ENCODE measurements at regions not wholly inside any gene's neighbourhood (a gene's known extent, or its start where the extent isn't known, plus 50 kb on each side); places are given as distances from the start of the nearest gene placed in this dataset.

DNA sequence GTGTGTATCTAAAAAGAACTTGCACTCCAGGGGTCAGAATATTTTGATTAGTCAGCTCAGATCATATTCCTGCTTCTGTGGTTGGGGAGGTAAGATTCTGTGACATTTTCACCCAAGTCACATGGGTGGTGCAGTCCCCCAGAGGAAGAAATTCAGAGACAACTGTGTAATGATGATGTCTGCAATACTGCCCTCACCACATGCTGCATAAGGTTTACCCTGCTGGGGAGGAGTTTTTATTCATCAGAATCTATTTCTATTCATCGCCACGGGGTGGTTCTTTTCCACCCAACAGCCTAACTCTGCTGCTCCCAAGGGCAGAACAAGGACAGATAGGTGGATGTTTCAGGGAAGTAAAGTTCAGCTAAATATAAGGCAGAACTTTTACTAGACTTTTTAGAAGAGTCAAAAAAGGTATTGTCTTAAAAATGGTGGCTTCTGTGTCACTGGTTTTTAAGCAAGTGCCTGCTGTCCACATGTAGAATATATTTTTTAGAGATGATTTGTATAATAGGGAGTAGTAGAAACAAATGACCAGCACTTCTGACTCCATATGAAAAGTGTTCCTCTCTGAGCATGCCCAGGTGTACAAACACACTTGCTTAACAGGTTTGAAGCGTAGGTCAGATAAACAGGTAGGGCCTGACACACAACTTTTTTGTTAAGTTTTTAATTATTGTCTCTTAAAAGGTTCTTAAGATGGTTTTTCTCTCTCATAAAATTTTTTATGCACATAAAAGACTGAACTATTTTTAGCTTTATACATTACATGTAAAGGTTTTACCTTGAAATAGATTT lies 352.7 kb downstream of the LRRC70 start:
- Histone ChIP-seq H3K9me3 (replicated peaks in 1 of 2; ENCODE audit: control insufficient read depth in 1 of 2, insufficient read depth in 1 of 2, low read length in 2 of 2) (no peaks in the 10 kb centered on the region), H4K20me1 (ENCODE audit: insufficient read depth, low read length) (no peaks in the 10 kb centered on the region), H3K4me2 (replicated peaks; ENCODE audit: extremely low read depth, low read length, poor library complexity, severe bottlenecking) (no peak overlapping the region), H3K4me3 (replicated peaks in 1 of 3; ENCODE audit: low read depth in 2 of 3, low read length in 3 of 3) (no peak overlapping the region), H3K36me3 (replicated peaks in 1 of 2; ENCODE audit: control insufficient read depth in 1 of 2, insufficient read depth in 2 of 2, low read length in 2 of 2) (no peaks in the 10 kb centered on the region), H3K4me1 (ENCODE audit: control insufficient read depth in 1 of 2, insufficient read depth in 2 of 2, low read length in 2 of 2) (no peaks in the 10 kb centered on the region), H2AFZ (ENCODE audit: insufficient read depth, low read depth, low read length, poor library complexity, severe bottlenecking) (no peak overlapping the region), H3K27ac (ENCODE audit: low read depth in 1 of 2, low read length in 2 of 2) (no peak overlapping the region), H3K9ac (ENCODE audit: insufficient read depth, low read length, poor library complexity, severe bottlenecking) (no peak overlapping the region), H3K27me3 (ENCODE audit: control insufficient read depth in 2 of 2, insufficient read depth in 2 of 2, low read length in 2 of 2) (no peaks in the 10 kb centered on the region), H3K79me2 (ENCODE audit: insufficient read depth, low read length) (no peaks in the 10 kb centered on the region)
- H3K4me1 Mint-ChIP-seq: no peaks in the 10 kb centered on the region
- intact Hi-C loops (cut with micrococcal nuclease): no loop called here
- TF ChIP-seq, protein P1, sequence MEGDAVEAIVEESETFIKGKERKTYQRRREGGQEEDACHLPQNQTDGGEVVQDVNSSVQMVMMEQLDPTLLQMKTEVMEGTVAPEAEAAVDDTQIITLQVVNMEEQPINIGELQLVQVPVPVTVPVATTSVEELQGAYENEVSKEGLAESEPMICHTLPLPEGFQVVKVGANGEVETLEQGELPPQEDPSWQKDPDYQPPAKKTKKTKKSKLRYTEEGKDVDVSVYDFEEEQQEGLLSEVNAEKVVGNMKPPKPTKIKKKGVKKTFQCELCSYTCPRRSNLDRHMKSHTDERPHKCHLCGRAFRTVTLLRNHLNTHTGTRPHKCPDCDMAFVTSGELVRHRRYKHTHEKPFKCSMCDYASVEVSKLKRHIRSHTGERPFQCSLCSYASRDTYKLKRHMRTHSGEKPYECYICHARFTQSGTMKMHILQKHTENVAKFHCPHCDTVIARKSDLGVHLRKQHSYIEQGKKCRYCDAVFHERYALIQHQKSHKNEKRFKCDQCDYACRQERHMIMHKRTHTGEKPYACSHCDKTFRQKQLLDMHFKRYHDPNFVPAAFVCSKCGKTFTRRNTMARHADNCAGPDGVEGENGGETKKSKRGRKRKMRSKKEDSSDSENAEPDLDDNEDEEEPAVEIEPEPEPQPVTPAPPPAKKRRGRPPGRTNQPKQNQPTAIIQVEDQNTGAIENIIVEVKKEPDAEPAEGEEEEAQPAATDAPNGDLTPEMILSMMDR (IDR thresholded peaks at IDR 0.05): no peak
- H3K4me3 Mint-ChIP-seq: no peak overlapping the region
- H3K9me3 Mint-ChIP-seq: peaks cover 0 to 10% (median under 1%) of the 10 kb centered on the region in 7 donors
- H3K36me3 Mint-ChIP-seq: no peaks in the 10 kb centered on the region
- no CpG with 5 or more reads among the region's 3 CpGs for WGBS (ENCODE audit: insufficient coverage)
- DNase-seq: no peak
- H3K27me3 Mint-ChIP-seq (ENCODE audit: low read depth in 3 of 3): peaks cover 1 to 4% (median 3%) of the 10 kb centered on the region in 3 donors
- no peak overlapping the region for H3K27ac Mint-ChIP-seq

DNA sequence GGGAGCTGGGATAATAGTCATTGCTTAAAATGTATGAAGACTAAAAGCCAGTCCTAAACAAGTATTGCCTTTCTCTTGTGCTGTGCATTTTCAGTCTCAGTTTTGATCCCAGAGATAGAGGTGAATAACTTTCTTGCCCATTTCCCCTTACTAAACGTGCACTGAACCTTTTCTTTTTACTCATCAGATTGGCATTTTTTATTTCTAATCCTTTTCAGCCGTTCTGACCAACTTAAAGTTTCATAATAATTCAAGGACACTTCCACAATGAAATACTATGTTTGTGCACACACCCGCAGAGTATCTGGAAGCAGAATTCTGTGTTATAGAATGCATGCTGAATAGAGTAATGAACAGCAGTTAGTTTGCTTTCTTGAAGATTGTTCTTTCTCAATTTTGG lies 343.6 kb downstream of the LRRC70 start:
- Mint-ChIP-seq H3K27me3 (ENCODE audit: low read depth in 3 of 3) (peaks cover 1 to 2% (median 2%) of the 10 kb centered on the region in 3 donors), H3K4me1 (no peaks in the 10 kb centered on the region), H3K9me3 (peaks cover 0 to 7% (median 2%) of the 10 kb centered on the region in 7 donors), H3K27ac (no peak overlapping the region), H3K36me3 (no peaks in the 10 kb centered on the region), H3K4me3 (no peak overlapping the region)
- Histone ChIP-seq H3K4me2 (replicated peaks; ENCODE audit: extremely low read depth, low read length, poor library complexity, severe bottlenecking) (no peak overlapping the region), H3K27ac (ENCODE audit: low read depth in 1 of 2, low read length in 2 of 2) (no peak overlapping the region), H3K27me3 (ENCODE audit: control insufficient read depth in 2 of 2, insufficient read depth in 2 of 2, low read length in 2 of 2) (no peaks in the 10 kb centered on the region), H3K9me3 (replicated peaks in 1 of 2; ENCODE audit: control insufficient read depth in 1 of 2, insufficient read depth in 1 of 2, low read length in 2 of 2) (no peaks in the 10 kb centered on the region), H3K4me3 (replicated peaks in 1 of 3; ENCODE audit: low read depth in 2 of 3, low read length in 3 of 3) (no peak overlapping the region), H3K9ac (ENCODE audit: insufficient read depth, low read length, poor library complexity, severe bottlenecking) (no peak overlapping the region), H2AFZ (ENCODE audit: insufficient read depth, low read depth, low read length, poor library complexity, severe bottlenecking) (no peak overlapping the region), H3K4me1 (ENCODE audit: control insufficient read depth in 1 of 2, insufficient read depth in 2 of 2, low read length in 2 of 2) (no peaks in the 10 kb centered on the region), H3K79me2 (ENCODE audit: insufficient read depth, low read length) (no peaks in the 10 kb centered on the region), H4K20me1 (ENCODE audit: insufficient read depth, low read length) (no peaks in the 10 kb centered on the region), H3K36me3 (replicated peaks in 1 of 2; ENCODE audit: control insufficient read depth in 1 of 2, insufficient read depth in 2 of 2, low read length in 2 of 2) (no peaks in the 10 kb centered on the region)
- intact Hi-C loops (cut with micrococcal nuclease): no loop called here
- no peak for DNase-seq
- no CpG with 5 or more reads among the region's 3 CpGs for WGBS (ENCODE audit: insufficient coverage)
- TF ChIP-seq, protein P1 (IDR thresholded peaks at IDR 0.05): no peak

Data from CD14-positive monocyte (primary cell).